Effector memory CD4-positive, alpha-beta T cell (primary cell): ENCODE measurements at regions not wholly inside any gene's neighbourhood (a gene's known extent, or its start where the extent isn't known, plus 50 kb on each side); places are given as distances from the start of the nearest gene placed in this dataset.

Experiments used
- DNase-seq, 3 donors: peaks; one replicate each; pipeline ENCODE4 v3.0.0-alpha.2; 2020
- H3K27ac ChIP-seq: 2 replicates; pipeline ENCODE4 v1.7.0; 2013; ENCODE audit warnings: mild to moderate bottlenecking, low read length, moderate library complexity; ENCODE audit not compliant: insufficient read depth, poor library complexity, severe bottlenecking
- H3K27me3 ChIP-seq: replicated peaks from 2 replicates; pipeline ENCODE4 v1.7.0; 2013; ENCODE audit warnings: mild to moderate bottlenecking, low read length; ENCODE audit not compliant: insufficient read depth, control insufficient read depth, poor library complexity, severe bottlenecking
- H3K36me3 ChIP-seq: 2 replicates; pipeline ENCODE4 v1.7.0; 2013; ENCODE audit warnings: mild to moderate bottlenecking, low read length, moderate library complexity; ENCODE audit not compliant: control insufficient read depth, insufficient read depth
- H3K4me1 ChIP-seq: 2 replicates; pipeline ENCODE4 v1.7.0; 2013; ENCODE audit warnings: low read length, mild to moderate bottlenecking; ENCODE audit not compliant: control insufficient read depth, insufficient read depth, poor library complexity, severe bottlenecking
- H3K4me3 ChIP-seq: 2 replicates; pipeline ENCODE4 v1.7.0; 2013; ENCODE audit warnings: low read length, low read depth, mild to moderate bottlenecking; ENCODE audit not compliant: insufficient read depth, poor library complexity, severe bottlenecking
- H3K9me3 ChIP-seq: 2 replicates; pipeline ENCODE4 v1.7.0; 2013; ENCODE audit warnings: mild to moderate bottlenecking, low read length, moderate library complexity; ENCODE audit not compliant: control insufficient read depth

GRCh38 chr2:37867166-37867565, 57.9 kb upstream of the RMDN2 start:
- no peaks in the 10 kb centered on the region for H3K36me3 ChIP-seq

GRCh38 chr2:37868866-37869265, 56.2 kb upstream of the RMDN2 start:
- Histone ChIP-seq H3K9me3 (no peaks in the 10 kb centered on the region), H3K27ac (no peak overlapping the region), H3K4me3 (no peak overlapping the region), H3K36me3 (no peaks in the 10 kb centered on the region), H3K4me1 (no peaks in the 10 kb centered on the region), H3K27me3 (no peaks in the 10 kb centered on the region)
- no peak for DNase-seq

More at GRCh38 chr2:37867166-37867565, 57.9 kb upstream of the RMDN2 start:
- Histone ChIP-seq H3K9me3 (no peaks in the 10 kb centered on the region), H3K27ac (no peak overlapping the region), H3K4me1 (no peaks in the 10 kb centered on the region), H3K27me3 (no peaks in the 10 kb centered on the region), H3K4me3 (no peak overlapping the region)
- no peak for DNase-seq

- Histone ChIP-seq H3K9me3 (no peaks in the 10 kb centered on the region), H3K36me3 (no peaks in the 10 kb centered on the region), H3K4me3 (no peak overlapping the region), H3K27me3 (no peaks in the 10 kb centered on the region), H3K4me1 (no peaks in the 10 kb centered on the region), H3K27ac (no peak overlapping the region)
- DNase-seq: no peak
Measured at GRCh38 chr2:37869304-37869703, 55.8 kb upstream of the RMDN2 start.

- Histone ChIP-seq H3K27me3 (no peaks in the 10 kb centered on the region), H3K4me1 (no peaks in the 10 kb centered on the region), H3K36me3 (no peaks in the 10 kb centered on the region), H3K4me3 (no peak overlapping the region), H3K27ac (no peak overlapping the region), H3K9me3 (no peaks in the 10 kb centered on the region)
- no peak for DNase-seq
Measured at GRCh38 chr2:37869771-37870170, 55.3 kb upstream of the RMDN2 start.

- DNase-seq: no peak
- no peaks in the 10 kb centered on the region for H3K36me3 ChIP-seq
- no peak overlapping the region for H3K4me3 ChIP-seq
- H3K9me3 ChIP-seq: no peaks in the 10 kb centered on the region
- H3K27me3 ChIP-seq: no peaks in the 10 kb centered on the region
- H3K27ac ChIP-seq: no peak overlapping the region
- no peaks in the 10 kb centered on the region for H3K4me1 ChIP-seq
Measured at GRCh38 chr2:37870829-37871228, 54.3 kb upstream of the RMDN2 start.

GRCh38 chr2:37871456-37872191, 53.5 kb upstream of the RMDN2 start:
- no peak overlapping the region for H3K27ac ChIP-seq
- H3K36me3 ChIP-seq: no peaks in the 10 kb centered on the region
- no peaks in the 10 kb centered on the region for H3K9me3 ChIP-seq
- H3K27me3 ChIP-seq: no peaks in the 10 kb centered on the region
- no peaks in the 10 kb centered on the region for H3K4me1 ChIP-seq
- no peak for DNase-seq
- H3K4me3 ChIP-seq: no peak overlapping the region

- Histone ChIP-seq H3K4me3 (no peak overlapping the region), H3K27ac (no peak overlapping the region)
Measured at GRCh38 chr2:37872192-37872750, 52.8 kb upstream of the RMDN2 start.

GRCh38 chr2:37873229-37873628, 51.9 kb upstream of the RMDN2 start:
- Histone ChIP-seq H3K9me3 (no peaks in the 10 kb centered on the region), H3K27ac (no peak overlapping the region), H3K4me1 (no peaks in the 10 kb centered on the region), H3K27me3 (no peaks in the 10 kb centered on the region), H3K36me3 (no peaks in the 10 kb centered on the region), H3K4me3 (no peak overlapping the region)
- DNase-seq: no peak

More at GRCh38 chr2:37872192-37872750, 52.8 kb upstream of the RMDN2 start:
- no peaks in the 10 kb centered on the region for H3K4me1 ChIP-seq
- H3K9me3 ChIP-seq: no peaks in the 10 kb centered on the region
- no peaks in the 10 kb centered on the region for H3K27me3 ChIP-seq
- no peak for DNase-seq
- no peaks in the 10 kb centered on the region for H3K36me3 ChIP-seq

GRCh38 chr2:37873749-37874330, 51.2 kb upstream of the RMDN2 start:
- Histone ChIP-seq H3K27ac (no peak overlapping the region), H3K4me1 (no peaks in the 10 kb centered on the region), H3K27me3 (no peaks in the 10 kb centered on the region), H3K36me3 (no peaks in the 10 kb centered on the region), H3K9me3 (no peaks in the 10 kb centered on the region), H3K4me3 (no peak overlapping the region)
- no peak for DNase-seq

- H3K27me3 ChIP-seq: no peaks in the 10 kb centered on the region
Measured at GRCh38 chr2:37874470-37874869, 50.6 kb upstream of the RMDN2 start.

More at GRCh38 chr2:37874470-37874869, 50.6 kb upstream of the RMDN2 start:
- Histone ChIP-seq H3K4me1 (no peaks in the 10 kb centered on the region), H3K27ac (no peak overlapping the region), H3K36me3 (no peaks in the 10 kb centered on the region), H3K9me3 (no peaks in the 10 kb centered on the region), H3K4me3 (no peak overlapping the region)
- DNase-seq: no peak
